Panc1 (cell line): ENCODE measurements at regions not wholly inside any gene's neighbourhood (a gene's known extent, or its start where the extent isn't known, plus 50 kb on each side); places are given as distances from the start of the nearest gene placed in this dataset.

Experiments
- ATAC-seq: fragments of 200-7000 bp; cut with Tn5 transposase; 2 replicates; pipeline ENCODE4 v1.9.1; 2020; ENCODE audit warnings: mild to moderate bottlenecking, moderate library complexity
- BruUV-seq: library from RNA; stranded (reverse); fragments of 400-500 nt; replicated peaks from 2 replicates; lab custom pipeline; 2021; lab: Mats Ljungman, UMichigan
- CTCF ChIA-PET: fragments of 300-600 bp; sonication (Branson Sonifier 250); formaldehyde crosslinking; loops from one replicate; lab custom pipeline; 2022; ENCODE audit warnings: antibody characterized with exemption; lab: Charles Lee
- POLR2A ChIA-PET: fragments of 300-600 bp; sonication (Branson Sonifier 250); formaldehyde crosslinking; loops from one replicate; lab custom pipeline; 2022; ENCODE audit warnings: antibody characterized with exemption; lab: Charles Lee
- DNase-seq: peaks from one replicate; pipeline ENCODE4 v3.0.0-alpha.2; 2010; ENCODE audit warnings: low read depth, low spot score
- H3K27ac ChIP-seq: 2 replicates; pipeline ENCODE4 v1.5.1; 2011; ENCODE audit warnings: mild to moderate bottlenecking, low read length, inconsistent platforms
- H3K27me3 ChIP-seq: fragments of 200-500 bp; sonication (Bioruptor generic); 2 replicates; pipeline ENCODE4 v1.6.0; 2014; ENCODE audit warnings: low read length, inconsistent platforms; ENCODE audit not compliant: control insufficient read depth, insufficient read depth
- H3K36me3 ChIP-seq: fragments of 200-500 bp; sonication (Bioruptor generic); 2 replicates; pipeline ENCODE4 v1.5.1; 2014; ENCODE audit warnings: inconsistent platforms, mild to moderate bottlenecking, low read length, moderate library complexity; ENCODE audit not compliant: control insufficient read depth, insufficient read depth
- H3K4me1 ChIP-seq: 2 replicates; pipeline ENCODE4 v1.5.1; 2011; ENCODE audit warnings: inconsistent platforms, mild to moderate bottlenecking, low read length, moderate library complexity; ENCODE audit not compliant: control insufficient read depth, insufficient read depth
- H3K4me3 ChIP-seq, 2 experiments: 2 replicates each; pipeline ENCODE4 v1.5.1; 2011 to 2012; ENCODE audit warnings: low read depth in 2 of 2, low read length in 2 of 2, mild to moderate bottlenecking in 2 of 2, inconsistent platforms in 1 of 2, moderate library complexity in 1 of 2
- H3K9me3 ChIP-seq: fragments of 200-500 bp; sonication (Bioruptor generic); 2 replicates; pipeline ENCODE4 v1.5.1; 2014; ENCODE audit warnings: low read depth, mild to moderate bottlenecking, inconsistent platforms, low read length, moderate library complexity; ENCODE audit not compliant: control insufficient read depth, insufficient read depth
- POLR2AphosphoS5 ChIP-seq: IDR thresholded peaks from 2 replicates; pipeline ENCODE4 v1.6.1; 2012; ENCODE audit warnings: mild to moderate bottlenecking, low read depth, low read length, moderate library complexity
- SIN3A ChIP-seq: IDR thresholded peaks from 2 replicates; pipeline ENCODE4 v1.6.1; 2012; ENCODE audit warnings: low read depth, mild to moderate bottlenecking, low read length, moderate library complexity, borderline replicate concordance; ENCODE audit not compliant: insufficient read depth
- TCF7L2 ChIP-seq: IDR thresholded peaks from 2 replicates; pipeline ENCODE4 v1.6.1; 2011; ENCODE audit warnings: mild to moderate bottlenecking, low read depth, low read length, inconsistent platforms
- in situ Hi-C: cut with HindIII; loops from 2 replicates; pipeline ENCODE4 v1.10.0; 2016; ENCODE audit warnings: low sequenced_read_pairs, low pct_unique_long_range_greater_than_20kb
- intact Hi-C: fragments of 100-400 bp; cut with micrococcal nuclease; formaldehyde crosslinking; loops from one replicate; pipeline ENCODE4 v1.10.0; 2022; ENCODE audit not compliant: unreplicated experiment
- TF ChIP-seq, protein P1 (sequence below): fragments of 450-650 bp; IDR thresholded peaks from 2 replicates; pipeline ENCODE4 v1.5.1; 2017; ENCODE audit warnings: mild to moderate bottlenecking
- TF ChIP-seq, protein P2 (sequence below), 2 experiments: IDR thresholded peaks; 2 replicates each; pipeline ENCODE4 v1.6.1; 2011 to 2012; ENCODE audit warnings: low read depth in 2 of 2, control low read depth in 1 of 2, low read length in 1 of 2, mild to moderate bottlenecking in 1 of 2, moderate library complexity in 1 of 2; ENCODE audit not compliant: insufficient read depth in 1 of 2

DNA sequence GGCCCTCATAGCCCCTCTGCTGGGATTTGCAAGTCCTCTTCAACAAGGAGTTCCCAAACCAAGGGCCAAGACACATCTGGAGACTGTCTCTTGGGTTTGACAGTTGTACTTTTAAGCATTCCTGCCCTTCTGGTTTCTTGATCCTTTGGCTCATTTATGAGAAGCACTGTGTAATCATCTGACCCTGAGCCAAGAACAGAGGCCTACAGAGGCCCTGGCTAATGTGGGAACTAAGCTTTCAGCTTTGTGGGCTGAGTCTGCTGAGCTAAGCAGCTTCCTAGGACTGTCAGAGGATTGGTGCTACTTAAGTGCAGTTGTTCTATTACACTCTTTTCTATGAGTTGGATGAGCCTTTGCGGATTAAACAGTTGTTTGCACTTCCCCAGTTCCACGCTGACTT lies 178.3 kb downstream of the KBTBD8 start:
- Histone ChIP-seq H3K9me3 (no peaks in the 10 kb centered on the region), H3K27me3 (no peaks in the 10 kb centered on the region), H3K4me3 (no peak overlapping the region), H3K36me3 (no peaks in the 10 kb centered on the region), H3K4me1 (no peaks in the 10 kb centered on the region), H3K27ac (no peak overlapping the region)
- ATAC-seq (no peak), DNase-seq (no peak)
- intact Hi-C loops, result no loop called here
- POLR2A ChIA-PET, result no interaction called here
- CTCF ChIA-PET, result no interaction called here
- no peak for TF ChIP-seq SIN3A
- no peak for TF ChIP-seq TCF7L2
- no peak for TF ChIP-seq POLR2AphosphoS5
- TF ChIP-seq, protein P1, sequence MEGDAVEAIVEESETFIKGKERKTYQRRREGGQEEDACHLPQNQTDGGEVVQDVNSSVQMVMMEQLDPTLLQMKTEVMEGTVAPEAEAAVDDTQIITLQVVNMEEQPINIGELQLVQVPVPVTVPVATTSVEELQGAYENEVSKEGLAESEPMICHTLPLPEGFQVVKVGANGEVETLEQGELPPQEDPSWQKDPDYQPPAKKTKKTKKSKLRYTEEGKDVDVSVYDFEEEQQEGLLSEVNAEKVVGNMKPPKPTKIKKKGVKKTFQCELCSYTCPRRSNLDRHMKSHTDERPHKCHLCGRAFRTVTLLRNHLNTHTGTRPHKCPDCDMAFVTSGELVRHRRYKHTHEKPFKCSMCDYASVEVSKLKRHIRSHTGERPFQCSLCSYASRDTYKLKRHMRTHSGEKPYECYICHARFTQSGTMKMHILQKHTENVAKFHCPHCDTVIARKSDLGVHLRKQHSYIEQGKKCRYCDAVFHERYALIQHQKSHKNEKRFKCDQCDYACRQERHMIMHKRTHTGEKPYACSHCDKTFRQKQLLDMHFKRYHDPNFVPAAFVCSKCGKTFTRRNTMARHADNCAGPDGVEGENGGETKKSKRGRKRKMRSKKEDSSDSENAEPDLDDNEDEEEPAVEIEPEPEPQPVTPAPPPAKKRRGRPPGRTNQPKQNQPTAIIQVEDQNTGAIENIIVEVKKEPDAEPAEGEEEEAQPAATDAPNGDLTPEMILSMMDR, result no peak
- BruUV-seq, result no TSS peak
- in situ Hi-C loops, result no loop called here

DNA sequence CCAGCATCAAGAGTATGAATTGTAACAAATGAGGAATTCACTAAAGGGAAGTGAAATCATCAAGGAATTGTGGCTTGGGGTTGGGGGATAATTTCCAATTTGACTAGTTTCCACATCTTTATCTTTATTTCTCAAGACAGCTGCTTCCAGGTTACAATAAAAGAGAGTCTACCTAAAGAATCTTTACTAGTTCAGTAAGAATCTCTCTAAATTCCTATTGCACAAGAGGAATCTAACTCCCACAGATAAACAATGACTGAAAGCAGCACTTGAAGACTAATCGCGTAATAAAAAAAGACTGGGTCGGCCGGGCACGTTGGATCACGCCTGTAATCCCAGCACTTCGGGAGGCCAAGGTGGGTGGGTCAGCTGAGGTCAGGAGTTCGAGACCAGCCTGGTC lies 194.4 kb downstream of the KBTBD8 start:
- DNase-seq (no peak), ATAC-seq (no peak)
- H3K4me1 ChIP-seq, result no peaks in the 10 kb centered on the region
- BruUV-seq, result no TSS peak
- no peaks in the 10 kb centered on the region for H3K27me3 ChIP-seq
- H3K4me3 ChIP-seq, result no peak overlapping the region
- TF ChIP-seq TCF7L2, result no peak
- TF ChIP-seq POLR2AphosphoS5, result no peak
- TF ChIP-seq, protein P2, sequence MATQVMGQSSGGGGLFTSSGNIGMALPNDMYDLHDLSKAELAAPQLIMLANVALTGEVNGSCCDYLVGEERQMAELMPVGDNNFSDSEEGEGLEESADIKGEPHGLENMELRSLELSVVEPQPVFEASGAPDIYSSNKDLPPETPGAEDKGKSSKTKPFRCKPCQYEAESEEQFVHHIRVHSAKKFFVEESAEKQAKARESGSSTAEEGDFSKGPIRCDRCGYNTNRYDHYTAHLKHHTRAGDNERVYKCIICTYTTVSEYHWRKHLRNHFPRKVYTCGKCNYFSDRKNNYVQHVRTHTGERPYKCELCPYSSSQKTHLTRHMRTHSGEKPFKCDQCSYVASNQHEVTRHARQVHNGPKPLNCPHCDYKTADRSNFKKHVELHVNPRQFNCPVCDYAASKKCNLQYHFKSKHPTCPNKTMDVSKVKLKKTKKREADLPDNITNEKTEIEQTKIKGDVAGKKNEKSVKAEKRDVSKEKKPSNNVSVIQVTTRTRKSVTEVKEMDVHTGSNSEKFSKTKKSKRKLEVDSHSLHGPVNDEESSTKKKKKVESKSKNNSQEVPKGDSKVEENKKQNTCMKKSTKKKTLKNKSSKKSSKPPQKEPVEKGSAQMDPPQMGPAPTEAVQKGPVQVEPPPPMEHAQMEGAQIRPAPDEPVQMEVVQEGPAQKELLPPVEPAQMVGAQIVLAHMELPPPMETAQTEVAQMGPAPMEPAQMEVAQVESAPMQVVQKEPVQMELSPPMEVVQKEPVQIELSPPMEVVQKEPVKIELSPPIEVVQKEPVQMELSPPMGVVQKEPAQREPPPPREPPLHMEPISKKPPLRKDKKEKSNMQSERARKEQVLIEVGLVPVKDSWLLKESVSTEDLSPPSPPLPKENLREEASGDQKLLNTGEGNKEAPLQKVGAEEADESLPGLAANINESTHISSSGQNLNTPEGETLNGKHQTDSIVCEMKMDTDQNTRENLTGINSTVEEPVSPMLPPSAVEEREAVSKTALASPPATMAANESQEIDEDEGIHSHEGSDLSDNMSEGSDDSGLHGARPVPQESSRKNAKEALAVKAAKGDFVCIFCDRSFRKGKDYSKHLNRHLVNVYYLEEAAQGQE (IDR thresholded peaks at IDR 0.05; ENCODE audit: insufficient read depth in 1 of 2, low read depth in 2 of 2, low read length in 1 of 2), result no peak
- TF ChIP-seq SIN3A, result no peak
- TF ChIP-seq, protein P1, result no peak
- CTCF ChIA-PET, result no interaction called here
- H3K36me3 ChIP-seq, result no peaks in the 10 kb centered on the region
- no peak overlapping the region for H3K27ac ChIP-seq
- in situ Hi-C loops, result no loop called here
- POLR2A ChIA-PET, result no interaction called here
- intact Hi-C loops, result no loop called here
- H3K9me3 ChIP-seq, result no peaks in the 10 kb centered on the region
